ENCODE measurements at regions not wholly inside any gene's neighbourhood (a gene's known extent, or its start where the extent isn't known, plus 50 kb on each side); places are given as distances from the start of the nearest gene placed in this dataset.
A peak's percentile ranks its signal among the peaks of the same experiment; 100 is the strongest.

- Histone ChIP-seq H3K36me3 (replicated peaks) (no peaks in the 10 kb centered on the region), H3K27ac (no peak overlapping the region), H3K27me3 (replicated peaks) (no peaks in the 10 kb centered on the region), H3K4me3 (ENCODE audit: low read depth, low read length) (no peak overlapping the region)
- no peak for DNase-seq
- TF ChIP-seq CTCF (IDR thresholded peaks at IDR 0.05; ENCODE audit: low read depth, low read length, missing control alignments) = no peak
- in situ Hi-C loops (cut with HindIII; ENCODE audit: low pct_ligation_motif_present, low sequenced_read_pairs) = no loop called here
Measured at GRCh38 chr13:38624822-38625221, 62.1 kb upstream of the FREM2 start.

DNA sequence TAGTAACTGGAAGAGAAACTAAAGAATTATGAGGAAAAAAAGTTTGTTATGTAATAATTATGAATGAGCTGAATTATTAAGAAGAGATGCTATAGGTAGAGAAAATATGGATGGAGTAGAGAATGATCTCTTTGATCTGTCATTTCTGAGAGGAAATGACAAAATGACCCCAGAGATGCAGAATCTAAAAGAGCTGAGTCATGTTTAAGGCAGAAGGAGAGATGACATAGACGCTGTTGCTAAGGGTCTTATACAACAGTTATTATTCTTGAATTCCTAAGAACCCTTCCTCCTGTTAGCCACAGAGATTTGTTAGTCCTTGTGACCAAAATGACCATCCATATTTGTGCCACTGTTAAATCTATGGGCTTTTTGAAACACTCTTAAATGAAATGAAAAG, 58.3 kb upstream of the FREM2 start:
- H3K27me3 ChIP-seq (replicated peaks) = no peaks in the 10 kb centered on the region
- in situ Hi-C loops (cut with HindIII; ENCODE audit: low pct_ligation_motif_present, low sequenced_read_pairs) = no loop called here
- H3K4me3 ChIP-seq (ENCODE audit: low read depth, low read length) = no peak overlapping the region
- H3K27ac ChIP-seq = no peak overlapping the region
- no peak for DNase-seq
- no peaks in the 10 kb centered on the region for H3K36me3 ChIP-seq (replicated peaks)
- no peak for TF ChIP-seq CTCF (IDR thresholded peaks at IDR 0.05; ENCODE audit: low read depth, low read length, missing control alignments)

GRCh38 chr13:38630780-38631179, 56.1 kb upstream of the FREM2 start:
- no peak overlapping the region for H3K4me3 ChIP-seq (ENCODE audit: low read depth, low read length)
- peak; percentile 18 for DNase-seq
- no peak for TF ChIP-seq CTCF (IDR thresholded peaks at IDR 0.05; ENCODE audit: low read depth, low read length, missing control alignments)
- H3K36me3 ChIP-seq (replicated peaks) = no peaks in the 10 kb centered on the region
- H3K27me3 ChIP-seq (replicated peaks) = no peaks in the 10 kb centered on the region
- no peak overlapping the region for H3K27ac ChIP-seq
- in situ Hi-C loops (cut with HindIII; ENCODE audit: low pct_ligation_motif_present, low sequenced_read_pairs) = no loop called here

GRCh38 chr13:38635030-38635429, 51.8 kb upstream of the FREM2 start:
- DNase-seq = no peak
- Histone ChIP-seq H3K4me3 (ENCODE audit: low read depth, low read length) (no peak overlapping the region), H3K27ac (no peak overlapping the region), H3K36me3 (replicated peaks) (no peaks in the 10 kb centered on the region), H3K27me3 (replicated peaks) (no peaks in the 10 kb centered on the region)
- in situ Hi-C loops (cut with HindIII; ENCODE audit: low pct_ligation_motif_present, low sequenced_read_pairs) = no loop called here
- TF ChIP-seq CTCF (IDR thresholded peaks at IDR 0.05; ENCODE audit: low read depth, low read length, missing control alignments) = no peak

DNA sequence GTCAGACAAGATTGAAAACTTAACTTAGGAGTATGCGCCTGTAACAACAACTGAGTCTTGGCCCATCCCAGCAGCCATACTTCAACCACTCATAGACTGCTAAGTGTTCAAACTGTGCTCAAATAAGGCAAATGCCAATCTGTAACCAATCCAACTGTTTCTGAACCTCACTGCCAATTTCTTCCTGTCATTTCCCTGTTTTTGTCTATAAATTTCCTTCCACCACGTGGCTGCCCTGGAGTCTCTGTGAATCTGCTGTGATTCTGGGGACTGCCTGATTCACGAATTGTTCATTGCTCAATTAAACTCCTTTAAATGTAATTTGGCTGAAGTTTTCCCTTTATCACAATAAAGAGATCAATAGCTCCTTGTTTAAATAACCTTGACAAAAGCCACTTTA, 50.8 kb upstream of the FREM2 start:
- H3K27ac ChIP-seq = no peak overlapping the region
- no peak for DNase-seq
- no peaks in the 10 kb centered on the region for H3K36me3 ChIP-seq (replicated peaks)
- no peak overlapping the region for H3K4me3 ChIP-seq (ENCODE audit: low read depth, low read length)
- no peaks in the 10 kb centered on the region for H3K27me3 ChIP-seq (replicated peaks)
- no peak for TF ChIP-seq CTCF (IDR thresholded peaks at IDR 0.05; ENCODE audit: low read depth, low read length, missing control alignments)
- in situ Hi-C loops (cut with HindIII; ENCODE audit: low pct_ligation_motif_present, low sequenced_read_pairs) = no loop called here

- no peaks in the 10 kb centered on the region for H3K27me3 ChIP-seq (replicated peaks)
- no peak overlapping the region for H3K4me3 ChIP-seq (ENCODE audit: low read depth, low read length)
- no peaks in the 10 kb centered on the region for H3K36me3 ChIP-seq (replicated peaks)
- in situ Hi-C loops (cut with HindIII; ENCODE audit: low pct_ligation_motif_present, low sequenced_read_pairs) = no loop called here
- H3K27ac ChIP-seq = no peak overlapping the region
- no peak for TF ChIP-seq CTCF (IDR thresholded peaks at IDR 0.05; ENCODE audit: low read depth, low read length, missing control alignments)
- DNase-seq = no peak
Measured at GRCh38 chr13:38636761-38637160, 50.1 kb upstream of the FREM2 start.
